Stimulated activated CD8-positive, alpha-beta memory T cell treated with anti-CD3 and anti-CD28 coated beads, Interleukin-12 subunit alpha, Interleukin-12 subunit beta, amount 100 ng/mL, for 1 hour (primary cell): ENCODE measurements at regions not wholly inside any gene's neighbourhood (a gene's known extent, or its start where the extent isn't known, plus 50 kb on each side); places are given as distances from the start of the nearest gene placed in this dataset.

Experiments
- DNase-seq: peaks from one replicate; pipeline ENCODE4 v3.0.0-alpha.2; 2020; ENCODE audit warnings: low read depth

DNA sequence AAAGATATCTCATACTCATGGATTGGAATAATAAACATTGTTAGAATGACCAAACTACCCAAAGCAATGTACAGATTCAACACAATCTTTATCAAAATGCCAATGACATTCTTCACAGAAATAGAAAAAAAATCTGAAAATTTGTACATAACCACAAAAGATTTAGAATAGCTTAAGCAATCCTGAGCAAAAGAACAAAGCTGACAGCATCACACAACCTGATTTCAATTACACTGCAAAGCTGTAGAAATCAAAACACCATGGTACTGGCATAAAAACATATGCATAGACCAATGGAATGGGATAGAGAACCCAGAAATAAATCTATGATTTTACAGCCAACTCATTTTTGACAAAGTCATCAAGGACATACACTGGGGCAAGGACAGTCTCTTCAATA is 130.0 kb upstream of the TMEM72 start:
- no peak for DNase-seq

DNA sequence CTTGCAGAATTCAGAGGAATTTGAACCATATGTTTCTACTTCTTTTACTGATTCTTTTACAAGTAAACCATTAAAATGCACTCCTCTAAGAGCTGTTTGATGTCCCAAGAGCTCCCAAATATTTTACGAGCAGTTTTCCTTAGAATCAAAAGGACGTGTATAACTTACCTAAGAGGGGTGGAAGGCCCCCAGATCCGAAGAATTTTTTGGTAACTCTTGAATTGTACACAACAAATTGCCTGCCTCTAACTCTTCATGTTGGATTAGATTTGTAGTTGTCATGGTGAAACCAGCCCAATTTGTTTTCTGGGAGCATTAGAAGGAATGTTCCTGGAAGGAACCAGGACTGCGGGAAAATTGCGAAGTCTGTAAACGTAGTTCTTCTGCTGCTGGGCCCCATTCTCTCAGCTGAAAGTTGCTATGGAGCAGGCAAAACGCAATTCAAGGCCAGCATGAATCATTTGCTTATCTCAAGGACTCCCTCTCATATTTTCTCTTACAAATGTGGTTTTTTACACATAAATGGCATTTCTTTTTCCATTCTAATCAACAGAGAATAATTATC is 124.8 kb upstream of the TMEM72 start:
- no peak for DNase-seq

DNA sequence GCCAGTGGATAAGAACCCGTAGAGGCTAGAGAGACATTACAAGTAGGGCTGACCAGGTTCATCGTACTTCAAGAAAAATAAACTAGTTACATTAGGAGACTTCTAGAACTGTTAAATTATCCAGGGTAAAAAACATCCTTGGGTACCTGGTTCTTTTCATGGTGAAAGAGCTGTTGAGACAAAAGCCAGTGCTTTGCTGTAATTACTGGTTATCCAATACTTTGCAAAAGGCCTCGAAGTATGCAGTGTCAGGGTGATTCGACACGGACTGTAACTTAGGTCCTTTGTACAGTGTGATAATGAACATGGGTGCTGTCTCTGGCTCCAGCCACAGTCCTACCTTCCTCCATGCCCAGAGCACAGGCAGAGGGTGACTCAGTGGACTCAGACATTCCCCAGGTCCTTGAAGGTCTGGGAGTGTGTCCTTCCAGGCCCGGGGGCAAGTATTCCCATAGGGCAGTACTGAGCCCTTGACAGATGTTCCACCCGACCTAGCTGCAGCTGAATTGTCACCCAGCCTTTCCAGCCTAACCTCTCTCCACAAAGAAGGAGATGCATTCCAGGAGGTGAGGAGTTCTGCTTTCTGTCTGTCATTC is 123.6 kb upstream of the TMEM72 start:
- no peak for DNase-seq

DNA sequence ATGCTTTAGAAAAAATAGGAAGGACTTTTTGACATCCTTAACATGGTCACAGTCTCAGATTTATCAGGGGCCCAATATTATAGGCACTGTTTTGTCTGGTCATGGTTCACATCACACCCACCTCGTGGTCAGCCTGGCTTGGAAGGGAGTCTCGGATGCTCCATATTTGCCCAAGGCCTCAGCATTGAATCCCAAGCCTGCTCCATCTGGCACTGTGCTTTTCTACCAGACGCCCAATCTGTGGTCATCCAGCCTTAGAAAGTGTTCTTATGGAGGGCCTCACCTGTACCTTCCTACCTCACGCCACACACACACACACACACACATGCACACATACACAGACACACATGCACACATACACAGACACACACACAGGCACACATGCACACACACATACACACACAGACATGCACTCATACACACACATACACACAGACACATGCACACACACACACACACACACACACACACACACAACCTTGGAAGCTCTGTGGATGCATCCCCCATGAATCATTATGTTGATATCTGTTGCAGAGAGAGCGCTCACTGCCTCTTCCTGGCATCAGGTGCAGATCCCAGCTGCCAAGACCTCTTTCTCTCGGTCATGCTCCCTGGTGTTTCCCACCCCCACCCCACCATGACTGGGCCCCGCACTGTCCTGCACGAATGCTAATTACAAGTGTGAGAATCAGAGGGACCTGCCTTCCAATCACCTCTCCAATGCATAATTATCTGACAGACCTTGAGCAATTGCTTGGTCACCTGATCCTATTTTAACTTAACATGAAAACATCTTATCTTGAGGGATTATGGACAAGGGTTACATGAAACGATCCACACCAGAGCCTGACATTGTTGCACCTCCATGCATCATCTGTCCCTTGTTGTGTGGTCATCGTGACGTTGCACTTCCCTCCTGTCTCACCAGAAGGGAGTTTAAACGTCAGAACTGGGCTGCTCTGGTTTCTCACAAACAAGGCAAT is 122.7 kb upstream of the TMEM72 start:
- DNase-seq = no peak

DNA sequence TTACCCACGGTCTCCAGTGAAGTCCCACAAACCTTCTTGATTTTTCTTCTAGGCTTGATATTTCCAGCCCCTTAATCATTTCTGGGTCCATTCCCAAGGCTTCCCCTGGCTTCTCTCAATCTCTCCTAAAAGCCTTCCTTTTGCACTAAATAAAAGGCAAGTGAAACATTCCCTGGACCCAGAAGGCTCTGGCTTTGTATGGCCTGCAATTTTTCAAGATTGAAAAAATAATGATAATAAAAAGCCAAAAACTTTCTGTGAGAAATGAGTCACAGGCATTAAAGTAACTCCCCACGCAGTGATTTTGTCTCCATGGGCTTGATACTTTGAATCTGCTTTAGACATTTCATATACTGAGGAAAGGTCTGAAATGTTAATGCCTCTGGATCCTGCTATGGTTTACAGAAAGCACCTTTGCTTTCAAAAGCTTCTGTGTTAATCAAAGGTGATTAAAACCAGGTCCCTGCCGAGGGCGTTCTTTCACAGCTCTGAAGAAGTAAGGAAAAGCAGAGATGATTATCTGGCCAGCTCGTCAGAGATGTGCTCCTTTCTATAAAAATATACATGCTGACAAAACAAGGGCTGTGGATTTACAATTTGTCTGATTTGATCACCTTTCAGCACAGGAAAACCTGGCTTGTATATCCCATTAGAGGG is 118.9 kb upstream of the TMEM72 start:
- no peak for DNase-seq

DNA sequence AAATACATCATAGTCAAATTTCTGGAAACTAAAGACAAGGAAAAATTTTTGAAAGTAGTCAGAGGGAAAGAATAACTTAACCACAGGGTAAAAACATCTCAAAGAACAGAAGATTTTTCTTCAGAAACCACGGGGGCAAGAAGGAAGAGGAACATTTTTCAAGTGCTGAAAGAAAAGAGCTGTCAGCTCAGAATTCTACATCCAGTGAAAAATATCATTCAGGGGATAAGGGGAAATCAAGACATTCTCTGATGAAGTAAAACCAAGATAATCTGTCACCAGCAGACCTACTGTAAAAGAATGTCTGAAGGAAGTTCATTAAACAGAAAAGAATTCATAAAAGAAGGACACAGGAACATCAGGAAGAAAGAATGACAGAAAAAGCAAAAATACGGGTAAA is 111.2 kb upstream of the TMEM72 start:
- no peak for DNase-seq

DNA sequence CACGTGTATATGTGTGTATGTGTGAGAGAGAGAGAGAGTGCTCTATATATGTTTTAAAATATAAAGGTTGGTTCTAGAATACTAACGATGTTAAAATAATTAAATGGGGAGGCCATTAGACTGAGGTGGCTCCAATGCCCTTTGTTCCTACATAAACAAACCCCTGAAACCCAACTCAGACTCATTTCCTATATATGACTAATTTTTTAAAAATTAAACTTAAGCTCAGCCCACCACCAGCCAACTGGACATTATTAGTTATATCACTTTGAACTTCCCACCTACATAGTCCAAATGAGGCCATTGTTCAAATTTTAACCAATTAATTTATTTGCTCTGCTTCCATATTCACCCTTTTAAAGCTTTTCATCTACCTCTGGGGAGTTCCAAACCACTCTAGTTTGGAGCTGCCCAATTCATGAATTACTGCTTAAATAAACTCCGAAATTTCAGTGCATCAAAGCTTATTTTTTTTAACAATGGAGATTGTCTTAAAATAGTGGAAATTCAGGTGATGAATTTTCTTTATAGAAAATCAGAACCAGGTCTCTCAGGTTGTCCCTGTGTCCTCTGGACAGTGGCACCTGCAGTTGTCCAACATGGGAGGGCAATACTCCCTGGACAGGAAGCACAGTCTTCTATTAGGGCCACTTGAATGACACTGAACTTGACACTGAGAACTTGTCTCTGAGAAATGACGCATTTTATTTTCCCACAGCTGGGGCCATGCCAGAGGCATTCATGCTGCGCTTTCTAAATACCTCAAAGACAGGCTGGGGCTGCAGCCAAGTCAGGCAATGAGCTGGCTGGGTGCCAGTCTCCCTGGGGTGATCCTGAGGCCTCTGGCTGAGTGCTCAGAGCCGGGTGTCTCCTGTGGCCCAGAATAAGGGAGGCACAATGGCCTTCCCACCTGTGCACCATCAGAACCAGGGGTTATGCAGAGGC is 109.5 kb upstream of the TMEM72 start:
- no peak for DNase-seq

DNA sequence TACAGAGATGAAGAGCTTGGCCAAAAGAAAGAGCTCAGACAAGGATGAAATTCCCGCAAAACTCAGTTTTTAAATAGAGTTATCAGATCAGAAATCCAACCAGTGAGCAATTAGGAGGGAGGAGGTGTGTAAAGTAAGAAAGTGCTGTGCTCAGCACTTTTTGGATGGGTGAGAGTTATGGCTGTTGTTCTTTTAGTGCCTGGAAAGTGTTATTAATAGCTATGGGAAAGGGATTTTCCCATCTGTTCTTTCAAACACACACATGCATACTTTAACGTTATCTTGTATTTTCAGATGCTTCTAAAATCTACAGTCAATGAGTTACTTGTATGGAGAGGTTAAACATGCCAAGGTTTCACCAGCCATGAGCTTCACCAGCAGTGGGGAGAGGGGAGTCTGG is 107.3 kb upstream of the TMEM72 start:
- DNase-seq = no peak

DNA sequence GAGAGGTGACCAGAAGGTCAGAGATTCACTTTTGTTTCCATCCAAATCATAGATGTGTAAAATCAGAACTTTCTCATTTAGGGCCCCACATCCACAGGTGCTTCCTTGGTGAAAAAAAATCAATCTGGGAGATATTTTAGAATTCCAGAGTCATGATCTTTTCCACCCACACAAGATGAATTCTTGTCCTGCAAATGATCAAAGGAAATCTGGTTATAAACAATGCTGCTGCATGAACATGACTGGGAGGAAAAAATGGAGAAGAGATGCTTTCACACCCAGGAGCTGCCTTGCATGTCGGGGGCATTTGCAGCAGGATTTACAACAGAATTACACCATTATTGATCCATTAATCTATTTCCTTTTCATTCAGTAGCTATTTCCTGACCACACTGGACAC is 106.5 kb upstream of the TMEM72 start:
- DNase-seq = no peak

DNA sequence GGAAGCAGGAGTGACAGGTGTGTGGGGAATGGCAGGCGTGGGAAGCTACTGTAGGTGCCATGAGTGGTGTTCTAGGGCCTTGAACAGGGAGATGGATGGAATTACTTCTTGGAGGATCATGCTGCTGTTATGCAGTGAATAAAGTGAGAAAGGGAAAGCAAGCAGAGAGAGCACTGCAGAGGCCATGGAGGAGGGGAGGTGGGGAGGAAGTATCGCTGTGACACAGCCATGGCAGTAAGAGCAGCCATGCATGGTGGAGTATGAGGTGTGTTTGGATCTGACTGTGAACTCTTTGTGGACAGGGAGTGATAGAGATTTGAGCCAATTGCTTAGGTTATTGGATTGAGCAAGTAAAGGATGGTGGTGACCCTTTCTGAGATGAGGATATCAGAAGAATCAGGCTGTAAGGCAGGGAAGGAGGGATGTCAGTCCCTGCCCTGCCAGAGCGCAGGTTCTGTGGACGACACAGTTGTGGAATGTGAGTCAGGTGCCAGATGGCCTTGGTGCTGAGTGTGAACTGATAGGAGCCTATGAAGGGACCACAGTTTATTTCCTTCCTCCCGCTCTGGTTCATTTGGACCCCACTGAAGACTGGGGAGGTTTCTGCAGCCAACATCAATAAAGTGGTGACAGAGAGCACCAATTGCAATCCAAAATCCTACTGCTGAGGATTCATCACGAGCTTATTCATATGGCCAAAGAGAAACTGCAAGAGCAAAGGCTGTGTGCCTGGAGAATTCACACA is 105.5 kb upstream of the TMEM72 start:
- DNase-seq = no peak

DNA sequence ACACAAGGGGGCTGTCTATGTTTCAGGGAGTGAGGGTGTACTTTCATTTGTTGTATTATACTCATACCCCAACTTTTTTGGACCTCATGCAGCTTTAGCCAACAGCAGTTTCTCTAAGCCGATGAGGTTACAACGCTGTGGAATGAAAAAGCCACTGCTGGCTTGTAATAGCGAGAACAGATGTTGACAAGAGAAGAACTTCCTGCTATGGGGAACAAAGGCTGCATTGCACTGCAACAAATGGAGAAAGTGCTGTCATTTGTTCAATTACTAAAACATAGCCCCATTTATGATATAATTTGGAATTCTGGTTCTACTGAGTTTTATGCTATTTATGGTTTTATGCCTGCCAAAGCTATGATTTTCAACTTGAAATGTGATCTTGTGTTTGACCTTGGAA is 104.2 kb upstream of the TMEM72 start:
- DNase-seq = no peak

DNA sequence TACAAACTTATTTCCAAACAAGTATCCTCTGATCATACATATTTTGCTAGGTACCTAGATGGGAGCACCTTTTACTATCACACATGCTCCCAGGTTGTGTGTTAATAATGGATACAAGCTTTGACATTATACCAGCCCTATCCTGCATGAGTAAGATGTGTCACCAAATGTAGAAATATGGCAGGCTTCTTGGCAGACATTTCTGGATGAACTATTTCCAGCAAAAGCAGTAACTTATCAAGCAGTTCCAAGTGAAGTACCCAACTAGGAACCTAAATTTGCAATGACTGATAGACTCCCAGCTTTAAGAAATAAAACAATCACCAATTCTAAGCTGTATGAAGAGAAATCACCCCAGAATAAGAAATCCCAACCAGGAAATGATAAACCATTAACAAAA is 103.7 kb upstream of the TMEM72 start:
- DNase-seq = no peak

DNA sequence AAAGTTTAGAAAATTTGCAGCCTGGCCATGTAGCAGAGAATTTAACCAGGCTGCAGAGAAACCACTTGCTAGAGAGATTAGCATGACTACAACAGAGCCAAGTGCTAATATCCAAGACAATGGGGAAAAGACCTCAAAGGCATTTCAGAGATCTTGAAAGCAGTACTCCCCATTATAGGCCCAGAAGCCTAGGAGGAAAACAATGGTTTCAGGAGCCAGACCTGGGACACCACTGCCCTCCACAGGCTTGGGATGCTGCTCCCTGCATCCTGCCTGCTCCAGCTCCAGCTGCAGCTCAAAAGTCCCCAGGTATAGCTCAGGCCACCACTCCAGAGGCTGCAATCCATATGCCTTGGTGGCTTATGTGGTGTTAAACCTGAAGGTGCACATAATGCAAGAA is 101.5 kb upstream of the TMEM72 start:
- DNase-seq = no peak

DNA sequence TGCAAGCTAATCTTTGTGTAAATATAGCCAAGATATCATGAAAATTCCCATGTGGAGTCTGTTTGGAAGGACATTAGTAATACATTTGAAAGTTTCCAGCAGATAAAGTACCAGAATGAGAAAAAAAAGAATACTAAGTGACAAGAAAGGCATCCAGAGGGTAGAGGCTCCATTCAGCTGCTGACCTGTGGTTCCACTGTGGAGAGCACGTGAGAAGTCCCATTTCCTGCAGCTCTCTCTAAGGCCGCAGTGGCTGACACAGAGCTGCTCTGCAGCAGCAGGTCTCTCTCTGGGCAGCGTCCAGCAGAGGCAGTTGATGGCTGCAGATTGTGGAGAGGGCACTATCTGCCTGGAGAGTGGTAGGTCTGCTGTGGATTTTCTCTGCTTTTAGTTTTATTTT is 100.1 kb upstream of the TMEM72 start:
- DNase-seq = no peak

DNA sequence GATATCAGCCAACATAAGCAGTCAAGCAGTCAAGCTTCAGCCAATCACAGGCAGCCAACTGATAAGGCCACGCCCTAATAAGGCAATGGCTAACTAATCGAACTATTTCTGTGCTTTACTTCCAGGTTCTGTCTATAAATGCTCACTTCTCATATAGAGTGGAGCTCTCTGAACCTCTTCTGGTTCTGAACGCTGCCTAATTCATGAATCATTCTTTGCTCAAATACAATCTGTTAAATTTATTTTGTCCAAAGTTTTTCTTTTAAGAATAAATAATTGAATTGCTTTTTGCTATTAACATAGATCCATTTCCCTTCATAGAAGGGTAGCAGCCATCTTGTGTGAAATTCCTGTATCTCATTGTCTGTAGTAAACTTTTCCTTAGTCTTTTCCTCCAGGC is 97.9 kb upstream of the TMEM72 start:
- DNase-seq = no peak

DNA sequence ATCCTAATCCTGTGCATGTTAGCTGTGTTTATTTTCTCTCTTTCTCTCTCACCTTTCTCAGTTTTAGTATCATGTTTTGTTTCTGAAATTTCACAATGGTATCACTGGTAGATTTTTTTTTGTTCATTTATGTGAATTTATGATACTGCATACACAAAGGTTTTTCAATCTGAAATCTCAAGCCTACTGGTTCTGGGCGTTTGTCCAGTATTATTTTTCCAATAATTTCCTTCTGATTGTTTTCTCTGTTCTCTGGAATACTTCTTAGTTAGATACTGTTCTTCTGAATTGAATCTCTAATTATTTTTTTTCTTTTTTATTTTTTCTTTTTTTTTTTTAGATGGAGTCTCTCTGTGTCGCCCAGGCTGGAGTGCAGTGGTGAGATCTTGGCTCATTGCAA is 96.2 kb upstream of the TMEM72 start:
- DNase-seq = no peak

DNA sequence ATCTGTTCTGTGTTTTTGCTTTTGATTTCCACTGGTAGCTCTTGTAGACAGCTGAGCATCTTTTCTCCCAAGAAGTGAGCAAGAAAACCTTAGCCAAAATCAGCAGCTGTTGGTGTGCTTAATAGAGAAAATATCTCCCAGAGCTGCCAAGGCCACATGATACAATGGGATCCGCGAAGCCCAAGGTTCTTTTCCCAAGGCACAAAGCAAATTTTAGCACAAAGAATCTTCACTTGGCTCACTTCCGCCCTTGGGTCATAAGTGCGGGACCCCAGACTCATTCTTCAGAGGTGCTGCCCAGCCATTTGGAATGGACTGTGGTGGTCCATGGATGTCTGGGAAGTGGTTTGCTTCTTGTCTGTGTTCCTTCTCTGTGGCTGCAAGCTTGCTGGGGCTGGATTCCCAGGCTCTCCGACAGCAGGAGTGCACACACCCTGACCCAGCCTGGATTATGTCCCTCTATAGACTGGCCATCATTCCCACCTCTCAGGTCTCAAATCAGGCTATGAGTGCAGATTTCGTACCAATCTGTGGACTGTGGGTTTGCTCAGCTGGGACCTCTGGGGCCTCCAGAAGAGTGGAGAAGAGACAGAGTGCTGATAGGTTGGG is 93.0 kb upstream of the TMEM72 start:
- DNase-seq = no peak

DNA sequence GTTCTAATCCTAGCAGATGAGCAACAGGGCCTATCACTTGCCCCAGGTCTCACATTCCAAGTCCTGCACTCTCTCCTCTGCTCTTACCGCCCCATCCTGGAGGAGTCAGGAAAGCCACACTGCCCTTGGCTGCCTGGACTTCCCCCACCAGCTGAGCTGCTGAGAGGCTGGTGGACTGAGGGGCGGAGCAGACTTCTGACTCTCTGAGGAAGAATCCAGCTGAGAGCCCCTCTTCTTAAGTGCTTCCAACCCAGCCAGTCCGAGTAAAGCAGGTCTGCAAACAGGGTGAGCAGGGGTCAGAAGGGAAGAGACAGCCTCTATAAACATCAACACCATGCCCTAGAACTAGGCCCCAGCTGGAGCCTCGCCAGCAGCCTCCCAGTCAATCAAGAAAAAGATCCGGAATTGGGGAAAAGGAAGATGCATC is 92.4 kb upstream of the TMEM72 start:
- no peak for DNase-seq

DNA sequence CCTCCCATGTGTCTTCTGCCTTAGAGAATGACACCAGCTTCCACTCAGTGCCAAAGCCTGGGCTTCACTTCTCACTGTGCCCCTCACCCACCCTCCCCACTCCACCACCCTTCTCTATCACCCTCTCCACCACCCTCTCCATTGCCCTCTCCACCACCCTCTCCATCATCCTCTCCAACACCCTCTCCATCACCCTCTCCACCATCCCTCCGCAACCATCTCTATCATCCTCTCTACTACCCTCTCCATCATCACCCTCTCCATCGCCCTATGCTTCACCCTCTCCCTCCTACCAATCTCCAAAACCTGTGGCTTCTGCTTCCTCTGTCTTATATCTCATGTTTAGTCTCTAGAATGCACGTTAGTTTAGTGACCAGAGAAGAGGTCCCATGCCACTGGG is 91.0 kb upstream of the TMEM72 start:
- no peak for DNase-seq

DNA sequence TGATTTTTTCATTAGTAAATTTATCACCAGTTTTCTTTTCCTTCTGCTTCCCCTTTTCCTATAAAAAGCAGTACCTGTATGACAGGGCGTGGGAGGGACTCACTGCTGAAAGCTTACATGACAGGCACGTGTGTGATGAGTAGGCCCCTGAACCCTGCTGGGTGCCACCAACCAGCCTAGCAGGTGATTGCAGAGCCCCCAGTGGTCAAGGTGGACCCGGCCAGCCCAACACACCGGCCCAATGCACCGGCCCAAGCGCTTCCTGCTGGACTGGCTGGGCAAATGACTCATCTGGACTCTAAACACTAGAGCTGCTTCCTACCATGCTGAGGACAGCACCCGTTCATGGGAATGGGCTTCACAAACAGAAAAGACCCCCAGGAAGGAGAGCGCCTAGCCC is 89.8 kb upstream of the TMEM72 start:
- DNase-seq = no peak

DNA sequence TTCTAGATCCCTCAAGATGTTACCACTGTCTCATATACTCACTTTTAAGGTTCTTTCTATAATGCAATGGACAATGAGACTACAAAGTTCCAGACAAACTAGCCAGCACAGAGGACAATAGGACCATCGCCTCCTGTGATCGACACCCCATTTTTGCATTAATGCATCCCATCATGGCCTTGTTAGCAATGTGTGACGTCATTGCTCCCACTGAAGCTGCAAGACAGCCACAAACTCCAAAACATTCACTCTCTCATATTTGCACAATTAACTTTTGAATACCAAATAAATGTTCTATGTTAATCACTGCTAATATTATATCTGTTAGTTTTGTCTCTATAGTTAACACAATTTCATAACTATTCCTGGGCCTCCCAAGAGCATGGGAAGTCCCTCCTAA is 88.8 kb upstream of the TMEM72 start:
- DNase-seq = no peak
